Adipocyte (in vitro differentiated cells): ENCODE measurements at regions not wholly inside any gene's neighbourhood (a gene's known extent, or its start where the extent isn't known, plus 50 kb on each side); places are given as distances from the start of the nearest gene placed in this dataset.

Source experiments
- DNase-seq: peaks from one replicate; pipeline ENCODE4 v3.0.0-alpha.2; 2015; ENCODE audit warnings: low read depth
- H3K27me3 ChIP-seq: replicated peaks from 2 replicates; pipeline ENCODE4 v1.7.0; 2013; ENCODE audit warnings: mild to moderate bottlenecking, low read length, moderate library complexity; ENCODE audit not compliant: control insufficient read depth, insufficient read depth
- H3K36me3 ChIP-seq: 2 replicates; pipeline ENCODE4 v1.7.0; 2013; ENCODE audit warnings: low read length, mild to moderate bottlenecking, moderate library complexity; ENCODE audit not compliant: control insufficient read depth, insufficient read depth, severe bottlenecking
- H3K4me1 ChIP-seq: 2 replicates; pipeline ENCODE4 v1.7.0; 2013; ENCODE audit warnings: mild to moderate bottlenecking, low read length, moderate library complexity; ENCODE audit not compliant: control insufficient read depth, insufficient read depth
- H3K4me3 ChIP-seq: 2 replicates; pipeline ENCODE4 v1.7.0; 2013; ENCODE audit warnings: mild to moderate bottlenecking, low read length, moderate library complexity
- H3K9ac ChIP-seq: 2 replicates; pipeline ENCODE4 v1.7.0; 2013; ENCODE audit warnings: mild to moderate bottlenecking, low read length, moderate library complexity
- H3K9me3 ChIP-seq: 2 replicates; pipeline ENCODE4 v1.7.0; 2013; ENCODE audit warnings: mild to moderate bottlenecking, low read length, moderate library complexity; ENCODE audit not compliant: control insufficient read depth

GRCh38 chr14:100473249-100473648 lies 114.0 kb downstream of the BEGAIN start:
- Histone ChIP-seq H3K9me3 (no peaks in the 10 kb centered on the region), H3K4me3 (no peak overlapping the region), H3K36me3 (peaks cover 9% of the 10 kb centered on the region), H3K9ac (no peak overlapping the region), H3K27me3 (no peaks in the 10 kb centered on the region), H3K4me1 (peaks cover 8% of the 10 kb centered on the region)
- no peak for DNase-seq

GRCh38 chr14:100474196-100474595 lies 113.0 kb downstream of the BEGAIN start:
- no peak overlapping the region for H3K9ac ChIP-seq
- no peaks in the 10 kb centered on the region for H3K27me3 ChIP-seq
- DNase-seq = no peak
- H3K9me3 ChIP-seq = no peaks in the 10 kb centered on the region
- peaks cover 8% of the 10 kb centered on the region for H3K4me1 ChIP-seq
- H3K36me3 ChIP-seq = peaks cover 9% of the 10 kb centered on the region
- no peak overlapping the region for H3K4me3 ChIP-seq

GRCh38 chr14:100475268-100475667 lies 111.9 kb downstream of the BEGAIN start:
- Histone ChIP-seq H3K9me3 (no peaks in the 10 kb centered on the region), H3K4me1 (peaks cover 8% of the 10 kb centered on the region), H3K36me3 (peaks cover 3% of the 10 kb centered on the region), H3K4me3 (no peak overlapping the region), H3K27me3 (no peaks in the 10 kb centered on the region), H3K9ac (no peak overlapping the region)
- DNase-seq = no peak

DNA sequence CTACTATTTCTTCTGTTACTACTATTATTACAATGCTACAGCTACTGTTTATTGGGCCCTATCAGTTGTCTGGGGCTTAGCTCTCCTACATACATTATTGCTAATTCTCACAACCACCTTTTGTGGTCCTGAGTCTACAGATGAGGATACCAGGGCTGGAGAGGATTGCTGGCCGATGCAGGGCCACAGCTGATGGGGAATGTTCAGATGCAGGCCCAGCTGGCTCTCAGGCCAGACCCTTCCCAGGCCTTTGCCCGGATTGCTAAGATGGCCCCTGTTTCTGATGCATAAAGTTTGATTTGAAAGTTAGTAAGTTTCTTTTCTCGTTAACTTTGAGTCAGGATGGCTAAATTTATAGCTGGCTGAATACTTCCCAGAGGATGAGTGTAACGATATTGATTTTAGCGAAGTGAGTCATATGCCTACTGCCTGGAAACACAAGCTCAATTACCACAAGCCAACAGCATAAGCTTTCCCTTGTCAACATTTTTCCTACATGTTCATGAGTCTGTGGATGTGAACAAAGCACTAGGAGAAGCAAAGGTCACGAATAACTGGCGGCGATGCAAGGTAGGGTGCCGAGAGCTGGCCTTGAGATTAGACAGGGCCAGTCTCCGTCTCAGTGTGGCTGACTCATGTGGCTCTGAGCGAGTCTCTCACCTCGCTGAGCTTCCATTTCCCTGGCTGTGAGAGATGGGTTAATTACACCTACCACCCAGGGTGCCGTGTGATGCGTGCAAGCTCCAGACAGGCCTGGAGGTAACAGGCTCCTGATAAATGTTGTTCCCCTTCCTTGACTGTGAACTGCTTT lies 111.0 kb downstream of the BEGAIN start:
- Histone ChIP-seq H3K36me3 (no peaks in the 10 kb centered on the region), H3K9me3 (no peaks in the 10 kb centered on the region), H3K4me3 (no peak overlapping the region), H3K9ac (no peak overlapping the region), H3K27me3 (no peaks in the 10 kb centered on the region), H3K4me1 (peaks cover 8% of the 10 kb centered on the region)
- peak; percentile 80 for DNase-seq

DNA sequence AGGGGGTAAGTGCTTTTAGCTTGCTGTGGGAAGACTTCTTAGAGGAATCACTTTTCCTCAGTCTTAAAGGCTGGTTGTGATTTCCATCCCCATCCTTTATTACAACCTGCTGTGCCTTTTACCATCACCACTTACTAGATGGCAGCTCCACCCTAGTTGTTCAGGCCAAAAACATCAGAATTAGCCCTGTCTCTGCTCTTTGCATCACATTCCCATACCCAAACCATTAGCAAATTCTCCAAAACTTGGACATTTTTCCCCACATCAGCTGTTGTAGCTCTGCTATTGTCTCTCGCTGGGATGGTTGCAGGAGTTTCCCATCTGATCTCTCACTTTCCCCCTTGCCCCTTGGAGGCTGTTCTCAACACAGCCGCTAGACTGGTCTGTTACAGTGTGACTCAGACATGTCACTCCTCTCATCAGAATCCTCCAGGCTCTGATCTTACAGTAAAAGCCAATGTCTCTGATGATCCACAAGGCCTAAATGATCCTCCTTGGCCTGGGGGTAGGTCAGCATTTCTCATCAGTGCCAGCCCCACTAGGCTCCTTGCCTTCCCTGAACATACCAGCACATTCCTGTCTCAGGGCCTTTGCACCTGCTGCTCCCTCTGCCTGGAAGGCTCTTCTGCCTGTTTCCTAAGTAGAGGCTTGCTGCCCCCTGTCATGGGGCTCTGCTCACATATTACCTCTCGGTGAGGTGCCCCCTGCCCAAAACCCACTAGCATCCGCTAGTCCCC lies 102.5 kb downstream of the BEGAIN start:
- no peaks in the 10 kb centered on the region for H3K9me3 ChIP-seq
- peaks cover 7% of the 10 kb centered on the region for H3K36me3 ChIP-seq
- H3K4me3 ChIP-seq = no peak overlapping the region
- H3K4me1 ChIP-seq = no peaks in the 10 kb centered on the region
- no peaks in the 10 kb centered on the region for H3K27me3 ChIP-seq
- H3K9ac ChIP-seq = no peak overlapping the region
- no peak for DNase-seq

- Histone ChIP-seq H3K36me3 (peaks cover 7% of the 10 kb centered on the region), H3K4me3 (no peak overlapping the region), H3K4me1 (no peaks in the 10 kb centered on the region), H3K9me3 (no peaks in the 10 kb centered on the region), H3K27me3 (no peaks in the 10 kb centered on the region), H3K9ac (no peak overlapping the region)
- peak; percentile 93 for DNase-seq
These were observed 101.0 kb downstream of the BEGAIN start for GRCh38 chr14:100486025-100486828.
